Posterior vena cava (tissue), 2 donors: ENCODE measurements at regions not wholly inside any gene's neighbourhood (a gene's known extent, or its start where the extent isn't known, plus 50 kb on each side); places are given as distances from the start of the nearest gene placed in this dataset.

Experiments used
- DNase-seq: peaks from one replicate; pipeline ENCODE4 v3.0.0-alpha.2; 2020; ENCODE audit warnings: low spot score
- intact Hi-C, 2 donors: fragments of 100-400 bp; cut with DNase I; formaldehyde crosslinking; loops; one replicate each; pipeline versions ENCODE4 v1.14.1 to v1.14.2; 2022 to 2023
- donor health status: DM: yes; HTN: yes; CAD: no.
- donor health status: DM: yes; HTN: yes; CAD: no.

DNA sequence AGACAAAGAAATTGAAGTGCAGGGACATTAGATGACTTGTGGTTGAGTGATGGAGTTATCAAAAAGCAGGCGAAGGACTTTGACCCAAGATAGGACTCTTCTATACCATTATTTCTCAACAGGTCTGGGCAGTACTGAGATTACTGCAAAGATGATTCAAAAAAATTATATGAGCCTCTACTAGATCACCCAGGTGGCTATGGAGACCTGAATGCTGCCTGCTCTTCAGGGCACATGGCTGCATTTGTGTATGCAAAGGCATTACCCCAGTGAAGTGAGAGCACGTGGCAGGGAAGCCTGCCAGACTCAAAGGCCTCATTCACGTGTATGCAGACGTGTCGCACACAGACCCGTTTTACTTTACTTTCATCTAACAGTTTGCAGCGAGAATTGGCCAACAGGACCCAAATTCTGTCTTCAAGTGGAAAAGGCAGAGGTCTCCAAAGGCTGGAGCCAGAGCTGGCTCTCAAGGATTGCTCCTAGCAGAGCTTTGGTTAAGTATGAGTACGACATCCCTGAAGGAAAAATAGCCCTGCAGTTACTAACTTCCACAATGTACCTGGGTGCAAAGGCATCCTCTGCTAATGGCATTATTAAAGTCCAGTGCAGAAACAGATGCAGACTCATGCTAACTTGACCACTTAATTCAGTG, 113.8 kb upstream of the ARMC2 start:
- intact Hi-C loops = no loop called here
- no peak for DNase-seq

GRCh38 chr6:108735310-108736001, 112.8 kb upstream of the ARMC2 start:
- DNase-seq = no peak
- intact Hi-C loops = no loop called here

DNA sequence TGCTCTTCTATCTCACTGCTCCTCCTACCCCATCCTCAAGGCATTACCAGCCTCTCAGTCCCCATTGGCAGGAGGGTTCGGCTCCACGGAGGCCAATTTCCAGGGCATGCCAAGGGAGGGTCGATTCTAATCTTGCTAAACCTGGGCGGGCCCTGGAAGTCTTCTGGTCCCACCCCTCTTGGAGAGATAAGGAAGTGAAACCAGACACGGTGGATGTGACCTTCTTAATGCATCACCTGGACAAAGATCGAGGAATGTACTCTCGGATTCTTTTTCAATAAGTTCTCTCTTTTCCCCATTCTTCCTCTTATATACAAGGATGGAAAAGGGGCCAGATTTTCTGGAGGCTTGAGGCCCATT, 112.2 kb upstream of the ARMC2 start:
- no peak for DNase-seq
- intact Hi-C loops = no loop called here

DNA sequence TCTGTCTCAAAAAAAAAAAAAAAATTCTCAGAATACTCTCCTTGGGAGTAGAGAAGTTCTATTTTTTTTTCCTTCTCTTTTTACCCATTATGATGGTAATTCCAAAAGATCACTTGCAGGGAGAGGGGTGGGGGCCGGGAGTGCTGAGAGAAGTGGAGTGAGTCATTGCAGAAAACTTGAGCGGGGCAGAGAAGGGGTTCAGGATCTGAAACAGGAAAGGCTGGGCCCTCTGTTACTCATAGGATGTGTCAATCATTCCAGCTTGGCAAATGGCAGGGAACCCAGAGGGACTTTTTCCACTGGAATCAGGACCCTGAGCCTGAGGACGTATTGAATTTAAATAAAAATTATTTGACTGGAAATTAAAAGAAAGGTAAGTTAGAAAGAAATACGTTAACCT, 111.4 kb upstream of the ARMC2 start:
- DNase-seq = no peak
- intact Hi-C loops = no loop called here

DNA sequence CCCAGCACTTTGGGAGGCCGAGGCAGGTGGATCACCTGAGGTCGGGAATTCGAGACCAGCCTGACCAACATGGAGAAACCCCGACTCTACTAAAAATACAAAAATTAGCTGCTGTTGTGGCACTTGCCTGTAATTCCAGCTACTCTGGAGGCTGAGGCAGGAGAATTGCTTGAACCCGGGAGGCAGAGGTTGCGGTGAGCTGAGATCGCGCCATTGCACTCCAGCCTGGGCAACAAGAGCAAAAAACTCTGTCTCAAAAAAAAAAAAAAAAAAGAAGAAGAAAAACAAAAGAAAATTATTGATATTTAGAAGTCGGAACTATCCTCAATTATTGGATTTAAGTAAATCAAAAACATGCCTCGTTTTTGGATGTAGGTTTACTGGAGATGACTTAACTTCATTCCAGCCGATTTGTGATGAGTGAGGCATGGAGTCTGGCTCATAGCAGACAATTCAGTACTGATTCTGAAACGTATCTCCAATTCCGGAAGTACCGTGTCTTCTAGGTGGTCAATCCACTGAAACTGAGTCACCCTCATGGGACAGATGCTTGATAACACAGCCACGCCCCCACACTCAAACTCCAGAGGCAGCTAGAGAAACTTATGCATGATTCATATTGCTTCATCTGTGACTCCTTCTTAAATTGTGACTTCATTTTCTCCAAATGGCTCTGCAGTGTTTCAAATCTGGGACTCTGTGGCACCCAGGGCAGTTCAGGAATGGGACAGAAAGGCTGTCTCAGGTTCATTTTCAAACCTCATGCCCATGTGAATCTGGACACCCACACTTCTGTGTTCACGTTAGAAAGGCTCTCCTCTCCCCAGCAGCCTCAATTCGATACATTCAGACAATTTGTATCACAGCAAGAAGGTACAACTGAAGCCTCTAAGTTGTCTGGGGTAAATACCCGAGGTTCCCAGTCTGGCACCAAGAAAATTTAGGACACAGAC, 110.4 kb upstream of the ARMC2 start:
- intact Hi-C loops = no loop called here
- DNase-seq = peak; percentile 90

DNA sequence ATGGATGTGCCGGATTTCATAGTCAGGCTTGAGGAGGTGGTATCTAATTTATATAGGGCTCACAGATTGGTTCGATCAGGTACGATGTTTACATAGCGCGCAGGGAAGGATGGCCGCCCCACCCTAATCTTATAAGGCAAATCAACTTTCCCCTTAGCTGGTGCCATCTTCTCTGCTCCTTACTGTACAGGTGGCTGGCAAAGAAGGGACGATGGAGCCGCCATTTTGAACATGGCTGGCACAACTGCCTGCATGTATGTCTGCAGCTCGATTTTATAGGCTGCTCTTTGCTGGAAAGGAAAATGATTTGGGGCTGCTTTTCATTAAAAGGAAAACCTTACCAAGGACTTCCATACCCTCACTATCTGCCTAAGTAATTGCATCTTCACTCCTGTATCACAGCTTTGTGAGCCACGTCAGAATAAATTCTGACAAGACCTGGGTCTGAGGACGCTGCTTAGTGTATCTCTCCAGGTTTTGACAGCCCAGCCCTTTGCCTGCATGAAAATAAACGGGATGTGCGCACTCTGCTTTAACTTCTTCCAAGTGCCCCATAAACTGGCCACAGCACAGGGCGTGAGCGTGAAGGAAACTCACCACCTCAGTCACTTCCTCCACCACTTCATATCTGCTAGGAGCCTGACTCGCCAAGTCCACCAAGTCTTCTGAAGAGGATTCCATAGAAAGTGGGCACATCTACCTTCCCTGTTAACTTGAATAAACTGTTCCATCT, 109.4 kb upstream of the ARMC2 start:
- intact Hi-C loops = no loop called here

GRCh38 chr6:108739496-108740330, 108.5 kb upstream of the ARMC2 start:
- intact Hi-C loops = loop anchor here in 1 of 2 donors (10.0 kb wide), 1 partner anchor 65 kb away; no protein-coding TSS in a partner anchor
- DNase-seq = no peak

More for the DNA sequence above, 109.4 kb upstream of the ARMC2 start:
- no peak for DNase-seq

DNA sequence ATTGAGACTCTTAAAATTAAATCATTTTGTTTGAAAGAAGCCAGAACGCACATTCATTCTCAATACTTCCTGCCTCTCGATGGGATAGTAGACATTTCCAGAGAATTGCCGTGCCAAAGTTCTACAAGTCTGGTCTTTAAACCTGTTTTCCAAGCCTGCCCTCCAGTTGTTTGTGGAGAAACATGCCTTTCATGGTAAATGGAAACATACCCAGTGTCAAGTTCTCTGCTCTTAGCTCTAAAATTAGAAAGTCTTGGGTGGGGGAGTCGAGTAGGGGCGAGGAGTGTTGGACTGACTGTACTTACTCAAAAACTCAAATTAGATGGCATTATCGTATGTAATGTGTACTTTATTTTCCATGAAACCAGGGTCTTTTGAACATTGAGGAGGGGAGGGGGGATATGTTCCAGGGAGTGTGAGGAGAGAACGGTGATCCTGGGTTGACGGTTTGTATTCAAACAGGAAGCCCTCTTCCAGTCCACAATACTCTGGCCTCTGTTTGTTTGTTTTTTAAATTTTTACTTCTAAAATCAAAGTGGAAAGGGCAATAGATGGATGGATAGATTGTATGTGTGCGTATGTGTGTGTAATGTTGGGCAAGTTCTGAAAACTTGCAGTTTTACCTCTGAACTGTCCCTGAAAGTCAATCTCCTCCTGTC, 106.8 kb upstream of the ARMC2 start:
- intact Hi-C loops = loop anchor here in 1 of 2 donors (10.0 kb wide), 1 partner anchor 67 kb away; no protein-coding TSS in a partner anchor

DNA sequence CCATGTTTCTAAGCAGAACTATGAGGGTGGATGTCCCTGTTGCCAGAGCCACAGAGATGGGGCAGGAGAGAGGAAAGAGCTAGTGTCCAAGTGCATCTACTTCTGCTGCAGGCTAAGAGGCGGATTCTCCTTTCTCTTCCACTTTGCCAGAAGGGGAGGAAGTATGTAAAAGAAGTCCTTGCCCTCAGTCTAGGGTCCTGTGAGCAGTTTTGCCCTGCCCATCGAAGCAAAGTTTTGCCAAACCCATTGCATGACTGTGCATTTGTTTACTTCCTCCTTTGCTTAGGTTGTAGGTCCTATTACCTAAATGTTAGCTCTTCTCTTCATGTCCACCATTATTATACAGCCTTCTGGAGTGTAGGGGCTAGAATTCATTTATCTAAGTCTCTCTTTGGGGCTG, 106.2 kb upstream of the ARMC2 start:
- intact Hi-C loops = loop anchor here in 1 of 2 donors (10.0 kb wide), 1 partner anchor 67 kb away; no protein-coding TSS in a partner anchor

More for the DNA sequence above, 106.8 kb upstream of the ARMC2 start:
- DNase-seq = no peak

GRCh38 chr6:108744244-108744972, 103.8 kb upstream of the ARMC2 start:
- intact Hi-C loops = loop anchor here in 1 of 2 donors (10.0 kb wide), 1 partner anchor 70 kb away; no protein-coding TSS in a partner anchor
- no peak for DNase-seq

More for the DNA sequence above, 106.2 kb upstream of the ARMC2 start:
- no peak for DNase-seq

GRCh38 chr6:108744996-108745395, 103.2 kb upstream of the ARMC2 start:
- no peak for DNase-seq
- intact Hi-C loops = loop anchor here in 1 of 2 donors (1.0 to 10.0 kb wide), 2 partner anchors 33 to 70 kb away; no protein-coding TSS in a partner anchor

DNA sequence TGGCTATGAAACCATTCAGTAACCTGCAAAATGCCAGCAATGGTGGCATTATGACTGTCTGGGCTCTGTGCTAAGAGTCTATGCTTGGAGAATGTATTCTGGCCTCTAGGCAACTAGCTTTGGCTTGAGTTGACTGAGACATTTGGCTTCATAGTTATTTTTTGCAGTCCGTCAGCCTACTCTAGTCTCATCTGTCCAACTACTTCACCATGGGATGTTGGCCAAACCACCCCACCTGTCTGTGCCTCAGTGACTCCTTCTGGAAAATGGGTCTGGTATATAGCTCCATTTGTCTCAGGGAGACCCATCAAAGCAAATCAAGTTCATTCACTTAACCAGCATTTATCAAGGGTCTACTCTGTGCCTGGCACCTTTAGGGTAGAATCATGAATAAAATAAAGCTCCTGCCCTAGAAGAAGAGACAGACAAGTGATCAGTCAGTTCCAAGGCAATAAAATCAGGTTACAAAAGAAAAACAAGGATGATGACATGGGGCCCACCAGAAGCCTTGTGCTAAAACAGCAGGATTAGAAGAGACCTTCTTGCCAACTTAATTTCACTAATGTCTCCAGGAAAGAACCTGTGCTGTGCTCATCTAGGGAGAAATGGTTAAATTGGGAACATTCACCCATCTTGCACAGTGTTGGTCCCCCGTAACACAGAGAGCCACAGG, 102.4 kb upstream of the ARMC2 start:
- DNase-seq = no peak
- intact Hi-C loops = loop anchor here in 1 of 2 donors (1.0 to 10.0 kb wide), 2 partner anchors 33 to 71 kb away; no protein-coding TSS in a partner anchor

DNA sequence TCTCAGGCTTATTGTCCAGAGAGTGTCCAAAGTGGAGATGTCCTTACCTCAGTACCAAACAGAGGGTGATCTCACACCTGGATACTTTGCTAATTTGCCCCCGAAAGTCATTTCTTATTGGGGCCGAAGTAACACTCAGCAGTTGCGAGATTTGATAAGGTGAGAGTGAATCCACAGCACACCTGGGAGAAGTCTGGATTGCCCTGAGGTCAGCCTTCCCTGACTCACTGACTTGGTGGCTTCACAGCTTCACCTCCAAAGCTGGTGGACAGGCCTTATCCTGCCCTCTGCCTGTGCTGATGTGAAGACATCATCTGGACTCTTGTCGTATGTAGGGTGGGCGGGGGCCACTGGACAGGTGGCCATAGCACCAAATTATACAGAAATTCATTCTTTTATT, 101.9 kb upstream of the ARMC2 start:
- intact Hi-C loops = loop anchor here in 1 of 2 donors (10.0 kb wide), 1 partner anchor 72 kb away; no protein-coding TSS in a partner anchor

GRCh38 chr6:108746836-108747575, 101.2 kb upstream of the ARMC2 start:
- intact Hi-C loops = loop anchor here in 1 of 2 donors (10.0 kb wide), 1 partner anchor 72 kb away; no protein-coding TSS in a partner anchor
- DNase-seq = no peak

More for the DNA sequence above, 101.9 kb upstream of the ARMC2 start:
- DNase-seq = no peak

DNA sequence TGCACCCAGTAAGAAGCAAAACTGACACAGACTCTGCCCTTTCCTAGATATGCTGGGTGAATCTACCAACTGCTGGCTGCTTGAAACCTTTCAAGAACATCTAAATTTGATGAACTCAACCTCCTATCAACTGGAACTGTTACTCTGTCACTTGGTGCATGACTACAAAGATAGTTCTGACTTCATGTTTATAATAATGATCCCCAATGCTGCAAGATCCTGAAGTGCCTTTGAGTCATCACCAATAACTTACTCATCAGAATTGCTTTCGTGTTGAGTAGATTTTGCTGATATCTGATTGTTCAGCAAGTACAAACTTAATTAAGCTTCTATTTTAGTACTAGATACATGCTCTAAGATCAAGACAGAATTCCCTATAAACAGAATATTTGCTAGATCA, 100.2 kb upstream of the ARMC2 start:
- intact Hi-C loops = loop anchor here in 1 of 2 donors (10.0 kb wide), 1 partner anchor 73 kb away; no protein-coding TSS in a partner anchor

More for the DNA sequence above, 100.2 kb upstream of the ARMC2 start:
- no peak for DNase-seq
